ENCODE measurements at regions not wholly inside any gene's neighbourhood (a gene's known extent, or its start where the extent isn't known, plus 50 kb on each side); places are given as distances from the start of the nearest gene placed in this dataset.

GRCh38 chr4:189129044-189129694 lies 811.5 kb upstream of the FRG1 start:
- TF ChIP-seq POLR2AphosphoS5 (IDR thresholded peaks at IDR 0.05) (no peak), CTCF (IDR thresholded peaks at IDR 0.05) (no peak), POLR2A (IDR thresholded peaks at IDR 0.05; ENCODE audit: low read depth) (no peak)
